Transverse colon (tissue), 4 donors: ENCODE measurements at regions not wholly inside any gene's neighbourhood (a gene's known extent, or its start where the extent isn't known, plus 50 kb on each side); places are given as distances from the start of the nearest gene placed in this dataset.

Experiments used
- CTCF ChIP-seq, 5 experiments: fragments of 200-600 bp in 3 of 5; fragments of 450-650 bp in 2 of 5; sonication (generic) in 3 of 5; IDR thresholded peaks; 1 replicate in 2 of 5; 2 replicates in 3 of 5; pipeline ENCODE4 v1.5.1; 2016 to 2017; ENCODE audit warnings: antibody characterized with exemption in 5 of 5, inconsistent platforms in 3 of 5, mild to moderate bottlenecking in 2 of 5, moderate library complexity in 1 of 5
- EP300 ChIP-seq: sonication (generic); formaldehyde crosslinking; IDR thresholded peaks from one replicate; pipeline ENCODE4 v1.6.1; 2017; ENCODE audit warnings: antibody characterized with exemption, low read depth
- POLR2A ChIP-seq: fragments of 450-650 bp; IDR thresholded peaks from one replicate; pipeline ENCODE4 v1.6.1; 2016; ENCODE audit warnings: antibody characterized with exemption, mild to moderate bottlenecking, moderate library complexity
- POLR2AphosphoS5 ChIP-seq, 3 donors: sonication (generic); formaldehyde crosslinking; IDR thresholded peaks; one replicate each; pipeline ENCODE4 v1.6.1; 2016; ENCODE audit warnings: antibody characterized with exemption in 3 of 3

GRCh38 chr12:43104494-43104893, 447.5 kb downstream of the ADAMTS20 start:
- TF ChIP-seq CTCF (IDR thresholded peaks at IDR 0.05) (no peak), EP300 (no peak), POLR2A (no peak), POLR2AphosphoS5 (IDR thresholded peaks at IDR 0.05) (no peak)
